HEK293 (cell line): ENCODE measurements at regions not wholly inside any gene's neighbourhood (a gene's known extent, or its start where the extent isn't known, plus 50 kb on each side); places are given as distances from the start of the nearest gene placed in this dataset.

Source experiments
- CTCF ChIA-PET: fragments of 350-600 bp; formaldehyde crosslinking; extraction: SDS; loops from one replicate; lab custom pipeline; 2021; ENCODE audit warnings: antibody characterized with exemption; lab: Yijun Ruan, JAX
- POLR2A ChIA-PET: fragments of 300-600 bp; formaldehyde crosslinking; extraction: SDS; loops from one replicate; lab custom pipeline; 2020; ENCODE audit warnings: antibody characterized with exemption, inconsistent platforms; lab: Yijun Ruan, JAX
- H3K27ac ChIP-seq: fragments of 200-500 bp; sonication (Bioruptor generic); 2 replicates; pipeline ENCODE4 v1.5.1; 2014; ENCODE audit warnings: low read depth, low read length, control low read depth, inconsistent platforms; ENCODE audit errors: extremely low read depth
- H3K36me3 ChIP-seq, 2 experiments: fragments of 200-500 bp in 1 of 2; sonication (Bioruptor generic) in 1 of 2; 1 replicate in 1 of 2; 2 replicates in 1 of 2; pipeline ENCODE4 v1.5.1; 2014 to 2017; ENCODE audit warnings: inconsistent platforms in 2 of 2, low read length in 2 of 2; ENCODE audit not compliant: control insufficient read depth in 2 of 2, insufficient read depth in 1 of 2
- H3K4me1 ChIP-seq: fragments of 200-500 bp; sonication (Bioruptor generic); 2 replicates; pipeline ENCODE4 v1.5.1; 2014; ENCODE audit warnings: mild to moderate bottlenecking, low read length, inconsistent platforms; ENCODE audit not compliant: control insufficient read depth, insufficient read depth
- H3K4me3 ChIP-seq: 2 replicates; pipeline ENCODE4 v1.5.1; 2011; ENCODE audit warnings: low read depth, mild to moderate bottlenecking, control low read depth, low read length, moderate library complexity
- H3K9me3 ChIP-seq: fragments of 200-500 bp; sonication (Bioruptor generic); 2 replicates; pipeline ENCODE4 v1.5.1; 2014; ENCODE audit warnings: low read depth, low read length, inconsistent platforms; ENCODE audit not compliant: control insufficient read depth, insufficient read depth
- ATF2 ChIP-seq: fragments of 450-650 bp; formaldehyde crosslinking; IDR thresholded peaks from 2 replicates; pipeline ENCODE4 v1.5.1; 2016; ENCODE audit warnings: missing biosample characterization, missing genetic modification characterization, low read depth
- BCL6B ChIP-seq: fragments of 450-650 bp; formaldehyde crosslinking; IDR thresholded peaks from 2 replicates; pipeline ENCODE4 v1.5.1; 2017; ENCODE audit warnings: missing biosample characterization, missing genetic modification characterization
- IKZF3 ChIP-seq: fragments of 450-650 bp; IDR thresholded peaks from 2 replicates; pipeline ENCODE4 v1.5.0; 2018; ENCODE audit warnings: missing biosample characterization, mild to moderate bottlenecking, missing genetic modification characterization, moderate library complexity
- PRDM2 ChIP-seq: fragments of 450-650 bp; formaldehyde crosslinking; IDR thresholded peaks from 2 replicates; pipeline ENCODE4 v1.5.1; 2016; ENCODE audit warnings: missing biosample characterization, missing genetic modification characterization, borderline replicate concordance
- SALL2 ChIP-seq: fragments of 450-650 bp; formaldehyde crosslinking; IDR thresholded peaks from 2 replicates; pipeline ENCODE4 v1.5.0; 2017; ENCODE audit warnings: missing biosample characterization, mild to moderate bottlenecking, missing genetic modification characterization, borderline replicate concordance
- ZBTB26 ChIP-seq: fragments of 450-650 bp; formaldehyde crosslinking; optimal IDR thresholded peaks from 2 replicates; pipeline ENCODE3; 2016; ENCODE audit warnings: missing biosample characterization, mild to moderate bottlenecking, missing genetic modification characterization
- ZFP37 ChIP-seq: fragments of 450-650 bp; formaldehyde crosslinking; IDR thresholded peaks from 2 replicates; pipeline ENCODE4 v1.5.1; 2016; ENCODE audit warnings: missing biosample characterization, missing genetic modification characterization
- ZNF302 ChIP-seq: fragments of 450-650 bp; formaldehyde crosslinking; IDR thresholded peaks from 2 replicates; pipeline ENCODE4 v1.5.1; 2016; ENCODE audit warnings: missing biosample characterization, missing genetic modification characterization, low read depth
- ZNF416 ChIP-seq: fragments of 450-650 bp; formaldehyde crosslinking; IDR thresholded peaks from 2 replicates; pipeline ENCODE4 v1.5.1; 2016; ENCODE audit warnings: missing biosample characterization, missing genetic modification characterization
- ZNF433 ChIP-seq: fragments of 450-650 bp; formaldehyde crosslinking; IDR thresholded peaks from 2 replicates; pipeline ENCODE4 v1.5.1; 2016; ENCODE audit warnings: missing biosample characterization, missing genetic modification characterization, low read depth
- ZNF518A ChIP-seq: fragments of 450-650 bp; formaldehyde crosslinking; conservative IDR thresholded peaks from 2 replicates; pipeline ENCODE4 v1.5.1; 2016; ENCODE audit warnings: low read depth, missing biosample characterization, missing genetic modification characterization
- ZNF580 ChIP-seq: fragments of 450-650 bp; formaldehyde crosslinking; IDR thresholded peaks from 2 replicates; pipeline ENCODE4 v1.5.1; 2016; ENCODE audit warnings: missing biosample characterization, missing genetic modification characterization
- ZNF600 ChIP-seq: fragments of 450-650 bp; formaldehyde crosslinking; IDR thresholded peaks from 2 replicates; pipeline ENCODE4 v1.5.1; 2016; ENCODE audit warnings: missing biosample characterization, missing genetic modification characterization
- ZNF624 ChIP-seq: fragments of 450-650 bp; formaldehyde crosslinking; IDR thresholded peaks from 2 replicates; pipeline ENCODE4 v1.5.1; 2017; ENCODE audit warnings: missing biosample characterization, missing genetic modification characterization
- ZNF654 ChIP-seq: fragments of 450-650 bp; formaldehyde crosslinking; IDR thresholded peaks from 2 replicates; pipeline ENCODE4 v1.5.1; 2016; ENCODE audit warnings: low read depth, missing biosample characterization, missing genetic modification characterization
- ZSCAN23 ChIP-seq: fragments of 450-650 bp; formaldehyde crosslinking; IDR thresholded peaks from 2 replicates; pipeline ENCODE4 v1.5.1; 2016; ENCODE audit warnings: missing biosample characterization, missing genetic modification characterization

GRCh38 chr10:57884407-57884806 lies 383.3 kb downstream of the IPMK start:
- TF ChIP-seq ZSCAN23 (tag by site-specific recombination), result no peak
- no peak for TF ChIP-seq ZNF654 (tag by site-specific recombination)
- Histone ChIP-seq H3K36me3 (no peaks in the 10 kb centered on the region), H3K4me3 (no peak overlapping the region), H3K27ac (no peak overlapping the region), H3K9me3 (no peaks in the 10 kb centered on the region), H3K4me1 (no peaks in the 10 kb centered on the region)
- POLR2A ChIA-PET, result no interaction called here
- CTCF ChIA-PET, result no interaction called here

GRCh38 chr10:57880446-57881227 lies 387.1 kb downstream of the IPMK start:
- H3K4me1 ChIP-seq, result no peaks in the 10 kb centered on the region
- ChIA-PET POLR2A (no interaction called here), CTCF (no interaction called here)
- no peak overlapping the region for H3K27ac ChIP-seq
- no peaks in the 10 kb centered on the region for H3K36me3 ChIP-seq
- H3K4me3 ChIP-seq, result no peak overlapping the region
- no peak for TF ChIP-seq ZNF416
- no peak for TF ChIP-seq ZNF624 (tag by site-specific recombination)
- TF ChIP-seq ZFP37, result no peak
- no peak for TF ChIP-seq ATF2 (tag by site-specific recombination)
- no peak for TF ChIP-seq SALL2 (tag by site-specific recombination)
- no peak for TF ChIP-seq ZBTB26 (tag by site-specific recombination)
- no peak for TF ChIP-seq IKZF3 (tag by site-specific recombination)
- TF ChIP-seq PRDM2 (tag by site-specific recombination), result no peak
- TF ChIP-seq ZNF580 (tag by site-specific recombination), result no peak
- no peak for TF ChIP-seq ZNF302 (tag by site-specific recombination)
- TF ChIP-seq ZNF433 (tag by site-specific recombination), result no peak
- TF ChIP-seq BCL6B (tag by site-specific recombination), result no peak
- no peak for TF ChIP-seq ZNF600 (tag by site-specific recombination)
- no peak for TF ChIP-seq ZNF518A (tag by site-specific recombination)
- H3K9me3 ChIP-seq, result no peaks in the 10 kb centered on the region
